SKM-1 treated with dmso at 0.1 percent for 144 hours (cell line): ENCODE measurements at regions not wholly inside any gene's neighbourhood (a gene's known extent, or its start where the extent isn't known, plus 50 kb on each side); places are given as distances from the start of the nearest gene placed in this dataset.
"Not testable (repeated sequence)": the region's sequence is repeated elsewhere in the genome, so short reads cannot be mapped to it uniquely, and the experiment has no call there.

Experiments used
- DNase-seq: peaks from one replicate; lab custom pipeline; 2025; ENCODE audit not compliant: unreplicated experiment; lab: John Stamatoyannopoulos, UW

DNA sequence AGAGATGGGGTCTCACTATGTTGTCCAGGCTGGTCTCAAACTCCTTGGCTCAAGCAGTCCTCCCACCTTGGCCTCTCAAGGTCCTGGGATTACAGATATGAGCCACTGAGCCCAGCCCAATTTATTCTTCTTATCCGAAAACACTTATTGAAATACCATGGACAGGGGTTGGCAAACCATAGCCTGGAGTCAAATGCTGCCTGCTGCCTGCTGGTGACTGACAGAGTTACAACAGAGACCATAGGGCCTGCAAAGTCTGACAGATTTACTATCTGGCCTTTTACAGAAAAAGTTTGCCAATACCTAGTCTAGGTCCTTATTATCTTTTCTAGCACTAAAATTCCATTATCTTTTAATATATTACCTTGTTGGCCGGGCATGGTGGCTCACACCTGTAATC, 87.1 kb upstream of the ZNF281 start:
- no peak for DNase-seq

DNA sequence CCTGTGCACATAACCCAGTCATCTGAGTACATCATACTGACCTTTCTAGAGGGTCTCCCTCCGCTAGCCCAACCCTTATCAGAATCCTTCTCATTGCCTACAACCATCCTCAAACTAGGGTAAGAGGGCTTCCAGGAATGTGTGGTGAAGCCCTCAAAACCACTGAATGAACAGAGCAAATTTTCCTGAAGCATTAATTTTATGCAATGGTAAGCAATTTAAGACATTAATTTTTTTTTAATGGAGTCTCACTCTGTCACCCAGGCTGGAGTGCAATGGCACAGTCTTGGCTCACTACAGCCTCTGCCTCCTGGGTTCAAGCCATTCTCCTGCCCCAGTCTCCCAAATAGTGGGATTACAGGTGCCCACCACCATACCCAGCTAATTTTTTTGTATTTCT, 86.1 kb upstream of the ZNF281 start:
- no peak for DNase-seq

- no peak for DNase-seq
Observed at GRCh38 chr1:200493344-200493743, 83.5 kb upstream of the ZNF281 start.

GRCh38 chr1:200491103-200491502, 81.3 kb upstream of the ZNF281 start:
- no peak for DNase-seq

GRCh38 chr1:200490183-200490582, 80.3 kb upstream of the ZNF281 start:
- DNase-seq: no peak

- DNase-seq: peak; percentile 91
Observed at GRCh38 chr1:200488375-200489165, 78.7 kb upstream of the ZNF281 start.

DNA sequence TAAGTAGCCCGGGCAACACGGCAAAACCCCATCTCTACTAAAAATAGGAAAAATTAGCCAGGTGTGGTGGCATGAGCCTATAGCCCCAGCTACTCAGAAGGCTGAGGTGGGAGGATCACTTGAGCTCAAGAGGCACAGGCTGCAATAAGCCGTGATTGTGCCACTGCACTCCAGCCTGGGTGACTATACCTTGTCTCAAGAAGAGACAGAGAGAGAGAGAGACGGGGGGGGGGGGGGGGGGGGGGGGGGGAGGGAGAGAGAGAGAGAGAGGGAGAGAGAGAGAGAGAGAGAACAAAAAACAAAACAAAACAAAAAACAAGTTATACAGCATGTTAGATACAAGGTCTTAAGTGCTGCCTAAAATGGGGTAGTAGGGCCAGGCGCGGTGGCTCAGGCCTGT, 77.8 kb upstream of the ZNF281 start:
- DNase-seq: no peak

GRCh38 chr1:200486634-200487033, 76.8 kb upstream of the ZNF281 start:
- no peak for DNase-seq

- DNase-seq: not testable (repeated sequence)
Observed at GRCh38 chr1:200484438-200484946, 74.7 kb upstream of the ZNF281 start.

DNA sequence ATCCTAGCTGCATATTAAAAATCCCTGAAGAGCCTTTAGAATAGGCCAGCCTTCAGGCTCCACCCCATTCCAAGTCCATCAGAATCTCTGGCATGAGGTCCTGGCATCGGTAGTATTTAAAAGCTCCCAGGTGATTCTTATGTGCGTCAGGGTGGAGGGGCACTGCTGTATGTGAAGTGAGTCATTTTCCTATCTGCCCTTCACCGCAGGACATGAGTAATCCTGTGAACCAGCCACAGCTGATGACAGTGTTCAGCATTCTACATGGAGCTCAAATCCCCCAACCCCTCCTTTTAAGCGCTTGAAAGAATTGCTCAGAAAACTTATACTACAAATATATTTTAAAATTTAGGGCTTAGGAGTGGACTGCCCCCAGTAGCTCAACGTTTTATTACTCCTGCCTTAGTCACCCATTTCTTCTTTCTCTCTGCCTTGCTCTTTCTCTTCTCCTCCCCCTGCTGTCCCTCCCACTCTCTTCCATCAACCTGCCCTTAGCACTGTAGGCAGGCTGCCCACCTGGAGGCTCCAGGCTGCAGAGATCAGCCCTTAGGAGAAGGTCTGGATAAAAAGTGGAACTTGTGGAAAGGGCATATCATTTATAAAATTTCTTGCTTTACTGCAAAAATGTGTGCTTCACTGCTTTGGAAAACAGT, 73.8 kb upstream of the ZNF281 start:
- peak; percentile 35 for DNase-seq

GRCh38 chr1:200480964-200481363, 71.1 kb upstream of the ZNF281 start:
- DNase-seq: no peak

DNA sequence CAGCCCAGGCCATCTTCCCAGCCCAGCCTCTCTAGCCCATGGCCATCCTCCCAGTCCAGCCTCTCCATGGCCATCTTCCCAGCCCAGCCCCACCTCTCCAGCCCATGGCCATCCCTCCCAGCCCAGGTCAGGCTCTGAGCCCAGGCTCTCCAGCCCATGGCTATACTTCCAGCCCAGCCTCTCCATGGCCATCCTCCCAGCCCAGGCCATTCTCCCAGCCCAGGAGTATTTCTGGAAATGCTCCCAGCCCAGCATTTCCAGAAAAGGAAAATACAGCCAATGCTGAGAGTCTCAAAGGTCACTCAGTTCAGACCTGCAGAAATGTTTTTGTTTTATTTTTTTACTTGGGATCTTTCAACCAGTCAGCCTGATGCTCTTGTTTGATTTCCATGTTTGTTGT, 70.0 kb upstream of the ZNF281 start:
- DNase-seq: no peak

- DNase-seq: no peak
Observed at GRCh38 chr1:200478945-200479558, 69.2 kb upstream of the ZNF281 start.

DNA sequence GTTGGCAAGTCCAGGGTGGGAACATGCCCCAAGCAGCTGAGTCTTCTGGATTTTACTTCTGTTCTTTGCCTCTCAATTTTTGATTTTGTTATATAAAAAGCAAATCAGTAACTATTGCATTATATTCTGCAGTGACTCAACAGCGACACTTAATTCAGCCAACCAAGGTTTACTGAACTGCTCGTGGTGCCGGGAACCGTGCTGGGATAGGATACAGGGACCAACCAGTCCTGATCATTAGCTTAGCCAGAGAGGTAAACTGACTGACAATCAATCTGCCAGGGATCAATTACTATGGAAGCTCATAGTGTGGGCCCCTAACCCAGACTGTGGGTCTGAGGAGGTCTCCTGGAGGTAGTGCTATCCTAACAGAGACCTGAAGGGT, 68.4 kb upstream of the ZNF281 start:
- no peak for DNase-seq

DNA sequence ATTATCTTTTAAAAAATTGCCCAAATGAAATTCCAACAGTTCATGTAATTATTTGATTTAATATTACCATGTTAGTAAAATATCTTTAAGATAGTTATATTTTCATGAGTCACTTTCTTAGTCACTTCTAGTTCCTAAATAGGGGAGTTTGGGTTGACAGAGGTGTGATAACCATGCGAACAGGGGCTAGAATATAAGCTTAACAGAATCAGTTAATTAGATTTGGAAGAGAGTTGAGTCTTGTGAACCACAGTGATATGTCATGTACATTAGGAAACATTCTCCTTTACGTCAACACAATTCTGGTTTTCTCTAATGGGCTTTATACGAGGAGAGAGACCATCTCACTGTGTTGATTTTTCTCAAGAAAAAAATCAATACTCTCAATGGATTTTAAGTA, 64.8 kb upstream of the ZNF281 start:
- DNase-seq: no peak

GRCh38 chr1:200473698-200474371, 64.0 kb upstream of the ZNF281 start:
- no peak for DNase-seq

DNA sequence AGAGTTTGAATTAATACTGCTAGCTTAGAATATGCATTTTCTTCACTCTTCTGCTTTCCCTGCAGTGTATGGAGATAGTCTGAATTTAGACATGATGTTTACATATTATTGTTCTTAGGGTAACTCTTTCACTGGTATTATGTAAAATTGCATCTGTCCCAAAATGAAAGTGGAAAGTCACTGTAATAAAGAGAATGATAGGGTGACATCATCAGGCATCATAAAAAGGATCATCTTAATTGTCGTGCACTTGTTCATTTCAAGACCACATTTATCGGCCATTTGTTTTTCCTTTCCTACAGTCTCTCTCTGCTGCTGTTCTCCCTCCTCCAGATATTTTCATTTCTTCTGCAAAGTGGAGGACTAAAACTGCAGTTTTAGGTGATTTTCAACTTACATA, 61.9 kb upstream of the ZNF281 start:
- no peak for DNase-seq

GRCh38 chr1:200468264-200469001, 58.6 kb upstream of the ZNF281 start:
- DNase-seq: no peak

- DNase-seq: no peak
Observed at GRCh38 chr1:200464784-200465400, 55.1 kb upstream of the ZNF281 start.
